ENCODE measurements at regions not wholly inside any gene's neighbourhood (a gene's known extent, or its start where the extent isn't known, plus 50 kb on each side); places are given as distances from the start of the nearest gene placed in this dataset.
A peak's percentile ranks its signal among the peaks of the same experiment; 100 is the strongest.
"Not testable (repeated sequence)": the region's sequence is repeated elsewhere in the genome, so short reads cannot be mapped to it uniquely, and the experiment has no call there.

GRCh38 chr16:10269632-10270031, 87.4 kb upstream of the GRIN2A start:
- Histone ChIP-seq H3K4me3 (ENCODE audit: low read length) (no peak overlapping the region), H3F3A (ENCODE audit: control insufficient read depth, insufficient read depth) (no peaks in the 10 kb centered on the region), H3K9me2 (replicated peaks; ENCODE audit: control insufficient read depth, low read length) (no peaks in the 10 kb centered on the region), H4K20me1 (ENCODE audit: control insufficient read depth, insufficient read depth, low read depth, low read length) (no peaks in the 10 kb centered on the region), H3K79me2 (ENCODE audit: control insufficient read depth, low read length) (no peaks in the 10 kb centered on the region), H3K36me3 (ENCODE audit: control insufficient read depth, low read length) (no peaks in the 10 kb centered on the region), H3K9me3 (ENCODE audit: control insufficient read depth, insufficient read depth, low read length) (peaks cover 5% of the 10 kb centered on the region), H3K4me1 (ENCODE audit: control insufficient read depth, low read length) (peaks cover 12% of the 10 kb centered on the region), H3K27me3 (ENCODE audit: control insufficient read depth, low read length) (no peaks in the 10 kb centered on the region), H3K4me2 (ENCODE audit: low read length) (no peak overlapping the region), H3K27ac (ENCODE audit: low read depth, low read length) (no peak overlapping the region)
- no peak for TF ChIP-seq EZH2phosphoT487 (IDR thresholded peaks at IDR 0.05; ENCODE audit: borderline replicate concordance, low read length)
- no peak for TF ChIP-seq CTCF (IDR thresholded peaks at IDR 0.05; ENCODE audit: low read depth, low read length, poor library complexity, severe bottlenecking)

- not testable (repeated sequence) for H3K36me3 ChIP-seq (ENCODE audit: control insufficient read depth, low read length); H3K27me3 ChIP-seq (ENCODE audit: control insufficient read depth, low read length); H3K27ac ChIP-seq (ENCODE audit: low read depth, low read length); H4K20me1 ChIP-seq (ENCODE audit: control insufficient read depth, insufficient read depth, low read depth, low read length); H3K9me2 ChIP-seq (replicated peaks; ENCODE audit: control insufficient read depth, low read length); H3F3A ChIP-seq (ENCODE audit: control insufficient read depth, insufficient read depth); H3K79me2 ChIP-seq (ENCODE audit: control insufficient read depth, low read length); H3K4me2 ChIP-seq (ENCODE audit: low read length); H3K9me3 ChIP-seq (ENCODE audit: control insufficient read depth, insufficient read depth, low read length); H3K4me3 ChIP-seq (ENCODE audit: low read length)
- H3K4me1 ChIP-seq (ENCODE audit: control insufficient read depth, low read length) = peaks cover 31% of the 10 kb centered on the region
Observed at GRCh38 chr16:10272250-10272854, 90.1 kb upstream of the GRIN2A start.

GRCh38 chr16:10275214-10275996, 93.2 kb upstream of the GRIN2A start:
- not testable (repeated sequence) for H4K20me1 ChIP-seq (ENCODE audit: control insufficient read depth, insufficient read depth, low read depth, low read length); H3F3A ChIP-seq (ENCODE audit: control insufficient read depth, insufficient read depth); H3K79me2 ChIP-seq (ENCODE audit: control insufficient read depth, low read length); H3K36me3 ChIP-seq (ENCODE audit: control insufficient read depth, low read length); H3K9me3 ChIP-seq (ENCODE audit: control insufficient read depth, insufficient read depth, low read length); H3K9me2 ChIP-seq (replicated peaks; ENCODE audit: control insufficient read depth, low read length); H3K27me3 ChIP-seq (ENCODE audit: control insufficient read depth, low read length)
- Histone ChIP-seq H3K4me2 (ENCODE audit: low read length) (peak overlapping the region; percentile 60), H3K27ac (ENCODE audit: low read depth, low read length) (peak overlapping the region; percentile 75), H3K4me3 (ENCODE audit: low read length) (peak overlapping the region; percentile 43), H3K4me1 (ENCODE audit: control insufficient read depth, low read length) (peaks cover 45% of the 10 kb centered on the region)

- H3F3A ChIP-seq (ENCODE audit: control insufficient read depth, insufficient read depth) = 0 out of 2 replicates have a peak, but pooled peaks cover 5% of the 10 kb centered on the region
- no peak overlapping the region for H3K27ac ChIP-seq (ENCODE audit: low read depth, low read length)
- peaks cover 6% of the 10 kb centered on the region for H3K9me3 ChIP-seq (ENCODE audit: control insufficient read depth, insufficient read depth, low read length)
- no peak overlapping the region for H3K4me2 ChIP-seq (ENCODE audit: low read length)
- no peak overlapping the region for H3K4me3 ChIP-seq (ENCODE audit: low read length)
- no peaks in the 10 kb centered on the region for H3K27me3 ChIP-seq (ENCODE audit: control insufficient read depth, low read length)
- TF ChIP-seq EZH2phosphoT487 (IDR thresholded peaks at IDR 0.05; ENCODE audit: borderline replicate concordance, low read length) = no peak
- TF ChIP-seq CTCF (IDR thresholded peaks at IDR 0.05; ENCODE audit: low read depth, low read length, poor library complexity, severe bottlenecking) = no peak
- H3K79me2 ChIP-seq (ENCODE audit: control insufficient read depth, low read length) = no peaks in the 10 kb centered on the region
- no peaks in the 10 kb centered on the region for H3K36me3 ChIP-seq (ENCODE audit: control insufficient read depth, low read length)
- peaks cover 49% of the 10 kb centered on the region for H3K4me1 ChIP-seq (ENCODE audit: control insufficient read depth, low read length)
- H4K20me1 ChIP-seq (ENCODE audit: control insufficient read depth, insufficient read depth, low read depth, low read length) = no peaks in the 10 kb centered on the region
- H3K9me2 ChIP-seq (replicated peaks; ENCODE audit: control insufficient read depth, low read length) = no peaks in the 10 kb centered on the region
Observed at GRCh38 chr16:10277597-10277996, 95.4 kb upstream of the GRIN2A start.
